Astrocyte (in vitro differentiated cells and primary cell): ENCODE measurements at regions not wholly inside any gene's neighbourhood (a gene's known extent, or its start where the extent isn't known, plus 50 kb on each side); places are given as distances from the start of the nearest gene placed in this dataset.

Experiments used
- DNase-seq: peaks from one replicate; pipeline ENCODE4 v3.0.0-alpha.2; 2010; ENCODE audit warnings: low read depth
- FAIRE-seq: peaks from 2 replicates; lab custom pipeline; 2011; peaks lifted over from hg19 to GRCh38; lab: Jason Lieb, UNC
- H2AFZ ChIP-seq: 2 replicates; pipeline ENCODE4 v1.6.0; 2012; ENCODE audit warnings: low read depth, low read length, inconsistent platforms
- H3K27ac ChIP-seq: 2 replicates; pipeline ENCODE4 v1.5.1; 2011; ENCODE audit warnings: low read depth, low read length, inconsistent platforms
- H3K27me3 ChIP-seq: 2 replicates; pipeline ENCODE4 v1.6.0; 2011; ENCODE audit warnings: low read length, inconsistent platforms; ENCODE audit not compliant: insufficient read depth
- H3K36me3 ChIP-seq: 2 replicates; pipeline ENCODE4 v1.5.1; 2011; ENCODE audit warnings: low read length, inconsistent platforms; ENCODE audit not compliant: insufficient read depth
- H3K4me1 ChIP-seq: 2 replicates; pipeline ENCODE4 v1.5.1; 2011; ENCODE audit warnings: low read length, inconsistent platforms; ENCODE audit not compliant: insufficient read depth
- H3K4me2 ChIP-seq: 2 replicates; pipeline ENCODE4 v1.6.0; 2012; ENCODE audit warnings: low read length, inconsistent platforms
- H3K4me3 ChIP-seq: 2 replicates; pipeline ENCODE4 v1.5.1; 2011; ENCODE audit warnings: low read depth, mild to moderate bottlenecking, low read length, inconsistent platforms; ENCODE audit not compliant: insufficient read depth
- H3K79me2 ChIP-seq: 2 replicates; pipeline ENCODE4 v1.6.0; 2012; ENCODE audit warnings: mild to moderate bottlenecking, low read length, inconsistent platforms; ENCODE audit not compliant: insufficient read depth
- H3K9ac ChIP-seq: 2 replicates; pipeline ENCODE4 v1.6.0; 2012; ENCODE audit warnings: mild to moderate bottlenecking, low read length, inconsistent platforms
- H3K9me3 ChIP-seq: 2 replicates; pipeline ENCODE4 v1.5.1; 2012; ENCODE audit warnings: low read depth, mild to moderate bottlenecking, low read length, inconsistent platforms; ENCODE audit not compliant: insufficient read depth
- H4K20me1 ChIP-seq: 2 replicates; pipeline ENCODE4 v1.6.0; 2012; ENCODE audit warnings: low read length, inconsistent platforms; ENCODE audit not compliant: insufficient read depth
- H3K27ac Mint-ChIP-seq: one replicate; pipeline ENCODE4 v1.8.0; 2021; ENCODE audit warnings: mild to moderate bottlenecking, mixed read lengths; ENCODE audit not compliant: unreplicated experiment
- H3K27me3 Mint-ChIP-seq: one replicate; pipeline ENCODE4 v1.8.0; 2021; ENCODE audit warnings: low read depth, mixed read lengths; ENCODE audit not compliant: unreplicated experiment
- H3K36me3 Mint-ChIP-seq: one replicate; pipeline ENCODE4 v1.8.0; 2021; ENCODE audit warnings: low read depth, mixed read lengths; ENCODE audit not compliant: unreplicated experiment
- H3K4me1 Mint-ChIP-seq: one replicate; pipeline ENCODE4 v1.8.0; 2021; ENCODE audit warnings: low read depth, mixed read lengths; ENCODE audit not compliant: unreplicated experiment
- H3K4me3 Mint-ChIP-seq: one replicate; pipeline ENCODE4 v1.8.0; 2021; ENCODE audit warnings: mild to moderate bottlenecking, moderate library complexity, mixed read lengths; ENCODE audit not compliant: unreplicated experiment
- H3K9me3 Mint-ChIP-seq: one replicate; pipeline ENCODE4 v1.8.0; 2021; ENCODE audit warnings: mild to moderate bottlenecking, mixed read lengths; ENCODE audit not compliant: unreplicated experiment
- EZH2 ChIP-seq: IDR thresholded peaks from 2 replicates; pipeline ENCODE4 v1.6.1; 2012; ENCODE audit warnings: mild to moderate bottlenecking, low read length, inconsistent platforms; ENCODE audit not compliant: insufficient read depth
- TF ChIP-seq, protein P1 (sequence below): IDR thresholded peaks from 2 replicates; pipeline ENCODE4 v1.5.1; 2011; ENCODE audit warnings: low read depth, mild to moderate bottlenecking, inconsistent platforms, low read length, moderate library complexity; ENCODE audit not compliant: insufficient read depth

GRCh38 chr7:89602984-89603383 lies 551.3 kb upstream of the STEAP1 start:
- no peak overlapping the region for H3K4me3 ChIP-seq
- H3K4me2 ChIP-seq, result no peak overlapping the region
- H3K27me3 ChIP-seq, result no peaks in the 10 kb centered on the region
- Mint-ChIP-seq H3K36me3 (no peaks in the 10 kb centered on the region), H3K4me3 (no peak overlapping the region), H3K27me3 (no peaks in the 10 kb centered on the region), H3K27ac (no peak overlapping the region), H3K4me1 (peaks cover 3% of the 10 kb centered on the region), H3K9me3 (peaks cover 10% of the 10 kb centered on the region)
- FAIRE-seq (no peak), DNase-seq (no peak)
- no peak overlapping the region for H2AFZ ChIP-seq
- no peaks in the 10 kb centered on the region for H3K4me1 ChIP-seq
- TF ChIP-seq, protein P1, sequence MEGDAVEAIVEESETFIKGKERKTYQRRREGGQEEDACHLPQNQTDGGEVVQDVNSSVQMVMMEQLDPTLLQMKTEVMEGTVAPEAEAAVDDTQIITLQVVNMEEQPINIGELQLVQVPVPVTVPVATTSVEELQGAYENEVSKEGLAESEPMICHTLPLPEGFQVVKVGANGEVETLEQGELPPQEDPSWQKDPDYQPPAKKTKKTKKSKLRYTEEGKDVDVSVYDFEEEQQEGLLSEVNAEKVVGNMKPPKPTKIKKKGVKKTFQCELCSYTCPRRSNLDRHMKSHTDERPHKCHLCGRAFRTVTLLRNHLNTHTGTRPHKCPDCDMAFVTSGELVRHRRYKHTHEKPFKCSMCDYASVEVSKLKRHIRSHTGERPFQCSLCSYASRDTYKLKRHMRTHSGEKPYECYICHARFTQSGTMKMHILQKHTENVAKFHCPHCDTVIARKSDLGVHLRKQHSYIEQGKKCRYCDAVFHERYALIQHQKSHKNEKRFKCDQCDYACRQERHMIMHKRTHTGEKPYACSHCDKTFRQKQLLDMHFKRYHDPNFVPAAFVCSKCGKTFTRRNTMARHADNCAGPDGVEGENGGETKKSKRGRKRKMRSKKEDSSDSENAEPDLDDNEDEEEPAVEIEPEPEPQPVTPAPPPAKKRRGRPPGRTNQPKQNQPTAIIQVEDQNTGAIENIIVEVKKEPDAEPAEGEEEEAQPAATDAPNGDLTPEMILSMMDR, result no peak
- TF ChIP-seq EZH2, result no peak
- H3K27ac ChIP-seq, result no peak overlapping the region
- H4K20me1 ChIP-seq, result no peaks in the 10 kb centered on the region
- no peak overlapping the region for H3K9ac ChIP-seq
- H3K36me3 ChIP-seq, result no peaks in the 10 kb centered on the region
- no peaks in the 10 kb centered on the region for H3K79me2 ChIP-seq
- H3K9me3 ChIP-seq, result no peaks in the 10 kb centered on the region

GRCh38 chr7:89605362-89605761 lies 548.9 kb upstream of the STEAP1 start:
- Histone ChIP-seq H3K4me3 (no peak overlapping the region), H3K36me3 (no peaks in the 10 kb centered on the region), H3K4me2 (no peak overlapping the region), H3K9ac (no peak overlapping the region), H3K27ac (no peak overlapping the region), H3K9me3 (no peaks in the 10 kb centered on the region), H4K20me1 (no peaks in the 10 kb centered on the region), H3K4me1 (no peaks in the 10 kb centered on the region), H3K79me2 (no peaks in the 10 kb centered on the region), H2AFZ (no peak overlapping the region), H3K27me3 (no peaks in the 10 kb centered on the region)
- DNase-seq (no peak), FAIRE-seq (no peak)
- H3K36me3 Mint-ChIP-seq, result no peaks in the 10 kb centered on the region
- no peaks in the 10 kb centered on the region for H3K27me3 Mint-ChIP-seq
- H3K9me3 Mint-ChIP-seq, result peaks cover 9% of the 10 kb centered on the region
- TF ChIP-seq EZH2, result no peak
- TF ChIP-seq, protein P1, result no peak
- peaks cover 3% of the 10 kb centered on the region for H3K4me1 Mint-ChIP-seq
- H3K27ac Mint-ChIP-seq, result no peak overlapping the region
- H3K4me3 Mint-ChIP-seq, result no peak overlapping the region

DNA sequence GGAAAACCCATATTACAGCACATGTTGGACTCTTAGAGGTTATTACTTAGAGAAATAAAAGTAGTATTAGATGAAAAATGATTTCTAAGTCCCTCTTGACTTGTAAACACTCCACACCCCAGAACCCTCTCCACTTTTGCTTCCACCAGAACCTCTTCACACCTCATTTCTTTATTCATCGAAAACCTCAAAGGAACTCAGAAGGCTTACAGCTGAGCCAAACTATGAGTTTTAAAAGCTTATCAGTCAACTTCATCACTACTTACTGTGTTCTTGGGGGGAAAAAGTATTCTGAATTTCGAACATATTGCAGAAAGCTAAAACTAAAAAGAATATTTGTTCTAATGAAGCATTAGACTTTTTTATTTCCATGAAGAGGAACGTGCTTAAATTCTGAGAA lies 547.8 kb upstream of the STEAP1 start:
- no peaks in the 10 kb centered on the region for H3K27me3 ChIP-seq
- DNase-seq, result no peak
- Mint-ChIP-seq H3K27ac (no peak overlapping the region), H3K9me3 (peaks cover 1% of the 10 kb centered on the region), H3K27me3 (no peaks in the 10 kb centered on the region), H3K4me1 (peaks cover 3% of the 10 kb centered on the region), H3K4me3 (no peak overlapping the region), H3K36me3 (no peaks in the 10 kb centered on the region)
- no peak for TF ChIP-seq EZH2
- TF ChIP-seq, protein P1, result no peak
- no peaks in the 10 kb centered on the region for H4K20me1 ChIP-seq
- no peak overlapping the region for H2AFZ ChIP-seq
- no peaks in the 10 kb centered on the region for H3K36me3 ChIP-seq
- no peak overlapping the region for H3K27ac ChIP-seq
- no peak for FAIRE-seq
- H3K4me3 ChIP-seq, result no peak overlapping the region
- no peaks in the 10 kb centered on the region for H3K4me1 ChIP-seq
- no peaks in the 10 kb centered on the region for H3K9me3 ChIP-seq
- no peaks in the 10 kb centered on the region for H3K79me2 ChIP-seq
- H3K4me2 ChIP-seq, result no peak overlapping the region
- no peak overlapping the region for H3K9ac ChIP-seq
